H9 (cell line): ENCODE measurements at regions not wholly inside any gene's neighbourhood (a gene's known extent, or its start where the extent isn't known, plus 50 kb on each side); places are given as distances from the start of the nearest gene placed in this dataset.

Experiments
- DNase-seq: peaks from one replicate; pipeline ENCODE4 v3.0.0-alpha.2; 2017
- H2AFZ ChIP-seq: one replicate; pipeline ENCODE4 v1.6.1; 2013; ENCODE audit warnings: mild to moderate bottlenecking, low read length, control low read depth, moderate library complexity
- H2AK5ac ChIP-seq: 2 replicates; pipeline ENCODE4 v1.6.1; 2013; ENCODE audit warnings: low read length, control low read depth, mixed read lengths; ENCODE audit not compliant: insufficient read length
- H2BK120ac ChIP-seq: one replicate; pipeline ENCODE4 v1.6.1; 2013; ENCODE audit warnings: low read depth, mild to moderate bottlenecking, low read length, control low read depth, inconsistent platforms; ENCODE audit not compliant: poor library complexity, severe bottlenecking
- H2BK12ac ChIP-seq: 2 replicates; pipeline ENCODE4 v1.6.1; 2013; ENCODE audit warnings: low read length, control low read depth, mixed read lengths, low read depth; ENCODE audit not compliant: insufficient read length
- H2BK15ac ChIP-seq: 2 replicates; pipeline ENCODE4 v1.6.1; 2013; ENCODE audit warnings: low read depth, low read length, control low read depth
- H2BK20ac ChIP-seq: one replicate; pipeline ENCODE4 v1.6.1; 2013; ENCODE audit warnings: low read depth, mild to moderate bottlenecking, low read length, control low read depth, inconsistent platforms; ENCODE audit not compliant: poor library complexity, severe bottlenecking
- H2BK5ac ChIP-seq: 2 replicates; pipeline ENCODE4 v1.6.1; 2013; ENCODE audit warnings: low read length, control low read depth, mixed read lengths; ENCODE audit not compliant: insufficient read length
- H3K14ac ChIP-seq: 2 replicates; pipeline ENCODE4 v1.6.1; 2013; ENCODE audit warnings: low read length, control low read depth; ENCODE audit not compliant: insufficient read depth
- H3K18ac ChIP-seq: 2 replicates; pipeline ENCODE4 v1.6.1; 2013; ENCODE audit warnings: low read depth, mild to moderate bottlenecking, mixed read lengths, low read length, control low read depth; ENCODE audit not compliant: insufficient read length
- H3K23ac ChIP-seq: 2 replicates; pipeline ENCODE4 v1.6.1; 2013; ENCODE audit warnings: low read length, control low read depth, mixed read lengths, low read depth; ENCODE audit not compliant: insufficient read length
- H3K23me2 ChIP-seq: 2 replicates; pipeline ENCODE4 v1.6.1; 2013; ENCODE audit warnings: low read depth, mild to moderate bottlenecking, mixed read lengths, low read length, control low read depth; ENCODE audit not compliant: insufficient read length, poor library complexity, severe bottlenecking
- H3K27ac ChIP-seq: 2 replicates; pipeline ENCODE4 v1.5.1; 2013; ENCODE audit warnings: low read length, control low read depth, mixed read lengths, low read depth; ENCODE audit not compliant: insufficient read length
- H3K27me3 ChIP-seq: 2 replicates; pipeline ENCODE4 v1.6.1; 2013; ENCODE audit warnings: low read length, control low read depth, inconsistent platforms; ENCODE audit not compliant: insufficient read depth
- H3K4ac ChIP-seq: 2 replicates; pipeline ENCODE4 v1.6.1; 2013; ENCODE audit warnings: low read depth, mild to moderate bottlenecking, control low read depth, inconsistent platforms, low read length, moderate library complexity
- H3K4me1 ChIP-seq: 2 replicates; pipeline ENCODE4 v1.6.1; 2013; ENCODE audit warnings: low read length, control low read depth, inconsistent platforms; ENCODE audit not compliant: insufficient read depth
- H3K4me2 ChIP-seq: 2 replicates; pipeline ENCODE4 v1.6.1; 2013; ENCODE audit warnings: low read length, control low read depth, mixed read lengths; ENCODE audit not compliant: insufficient read length, insufficient read depth
- H3K56ac ChIP-seq: 2 replicates; pipeline ENCODE4 v1.6.1; 2013; ENCODE audit warnings: low read depth, mild to moderate bottlenecking, mixed read lengths, low read length, control low read depth; ENCODE audit not compliant: insufficient read length
- H3K79me1 ChIP-seq: 2 replicates; pipeline ENCODE4 v1.6.1; 2013; ENCODE audit warnings: low read depth, mild to moderate bottlenecking, moderate library complexity, low read length, control low read depth, inconsistent platforms; ENCODE audit not compliant: insufficient read depth, poor library complexity, severe bottlenecking
- H3K79me2 ChIP-seq: 2 replicates; pipeline ENCODE4 v1.6.1; 2013; ENCODE audit warnings: low read length, control low read depth, inconsistent platforms; ENCODE audit not compliant: insufficient read depth
- H3K9ac ChIP-seq: 2 replicates; pipeline ENCODE4 v1.6.1; 2013; ENCODE audit warnings: low read length, control low read depth, mixed read lengths; ENCODE audit not compliant: insufficient read length; ENCODE audit errors: extremely low read depth
- H3K9me3 ChIP-seq: one replicate; pipeline ENCODE4 v1.6.1; 2013; ENCODE audit warnings: low read depth, low read length, inconsistent platforms; ENCODE audit not compliant: control insufficient read depth
- H3T11ph ChIP-seq: one replicate; pipeline ENCODE4 v1.6.1; 2013; ENCODE audit warnings: mild to moderate bottlenecking, low read length, control low read depth, inconsistent platforms
- H4K20me1 ChIP-seq: one replicate; pipeline ENCODE4 v1.6.1; 2013; ENCODE audit not compliant: control insufficient read depth, insufficient read length, insufficient read depth
- H4K5ac ChIP-seq: 2 replicates; pipeline ENCODE4 v1.6.1; 2013; ENCODE audit warnings: low read depth, mild to moderate bottlenecking, mixed read lengths, low read length, control low read depth; ENCODE audit not compliant: insufficient read length
- H4K8ac ChIP-seq: replicated peaks from 2 replicates; pipeline ENCODE4 v1.6.1; 2013; ENCODE audit warnings: low read length, control low read depth, mixed read lengths, low read depth; ENCODE audit not compliant: insufficient read length
- H4K91ac ChIP-seq: 2 replicates; pipeline ENCODE4 v1.6.1; 2013; ENCODE audit warnings: low read depth, mild to moderate bottlenecking, moderate library complexity, mixed read lengths, low read length, control low read depth; ENCODE audit not compliant: insufficient read length
- H3K27ac Mint-ChIP-seq, 3 experiments: 2 replicates in 2 of 3; 3 replicates in 1 of 3; pipeline ENCODE4 v1.8.0; 2020 to 2021; ENCODE audit warnings: mixed read lengths in 3 of 3, mild to moderate bottlenecking in 1 of 3, moderate library complexity in 1 of 3
- H3K27me3 Mint-ChIP-seq: 2 replicates; pipeline ENCODE4 v1.8.0; 2021; ENCODE audit warnings: low read depth, mild to moderate bottlenecking, moderate library complexity, mixed read lengths
- H3K36me3 Mint-ChIP-seq, 3 experiments: 2 replicates in 2 of 3; 3 replicates in 1 of 3; pipeline ENCODE4 v1.8.0; 2020 to 2021; ENCODE audit warnings: low read depth in 3 of 3, mixed read lengths in 3 of 3; ENCODE audit not compliant: insufficient read depth in 1 of 3
- H3K4me1 Mint-ChIP-seq, 2 experiments: 2 replicates each; pipeline ENCODE4 v1.8.0; 2020; ENCODE audit warnings: mixed read lengths in 2 of 2
- H3K4me3 Mint-ChIP-seq, 2 experiments: 2 replicates in 1 of 2; 3 replicates in 1 of 2; pipeline ENCODE4 v1.8.0; 2020 to 2021; ENCODE audit warnings: mild to moderate bottlenecking in 2 of 2, mixed read lengths in 2 of 2, moderate library complexity in 1 of 2
- H3K9me3 Mint-ChIP-seq, 2 experiments: 2 replicates in 1 of 2; 3 replicates in 1 of 2; pipeline ENCODE4 v1.8.0; 2020; ENCODE audit warnings: mild to moderate bottlenecking in 2 of 2, mixed read lengths in 2 of 2, moderate library complexity in 1 of 2
- WGBS: extraction: QIAGEN DNeasy Blood & Tissue Kit; methylation state at CpG from one replicate; pipeline ENCODE4 v1.1.7; 2013; ENCODE audit warnings: missing lambda C conversion rate, low lambda C conversion rate, mixed read lengths; ENCODE audit not compliant: insufficient read length; ENCODE audit errors: extremely low coverage; 5-methylcytosine and 5-hydroxymethylcytosine counted together
- TF ChIP-seq, protein P1 (sequence below): fragments of 200-600 bp; sonication (generic); conservative IDR thresholded peaks from 3 replicates; pipeline ENCODE4 v1.8.0; 2021; ENCODE audit warnings: antibody characterized with exemption, mild to moderate bottlenecking

DNA sequence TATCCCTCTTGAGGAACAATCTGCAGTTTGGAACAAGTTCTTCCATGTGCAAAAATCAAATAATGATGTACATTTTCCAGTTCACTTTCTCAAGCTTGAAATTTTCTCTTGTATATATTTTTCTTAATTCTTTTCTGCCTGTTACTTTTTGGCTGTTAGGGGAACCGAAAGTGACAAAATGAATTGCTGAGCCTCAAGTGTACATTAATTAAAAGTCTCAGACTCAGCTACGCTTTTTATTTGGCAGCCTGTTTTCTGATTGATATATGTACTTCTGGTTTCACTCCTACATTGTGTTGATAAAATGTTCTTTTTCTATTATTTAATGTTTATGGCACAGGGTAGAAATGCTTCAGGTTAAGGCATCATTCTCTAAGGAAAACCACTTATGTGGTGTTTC is 999.5 kb downstream of the PDHA2 start:
- Histone ChIP-seq H4K5ac (no peak overlapping the region), H3K27me3 (no peaks in the 10 kb centered on the region), H3K27ac (no peak overlapping the region), H2BK5ac (no peak overlapping the region), H3K23ac (no peak overlapping the region), H3K9ac (no peak overlapping the region), H2AK5ac (no peak overlapping the region), H3K14ac (no peak overlapping the region), H2BK15ac (no peak overlapping the region), H3T11ph (no peak overlapping the region), H3K4me2 (no peak overlapping the region), H3K4ac (no peak overlapping the region), H4K91ac (no peak overlapping the region), H3K79me2 (no peaks in the 10 kb centered on the region), H3K9me3 (no peaks in the 10 kb centered on the region), H2BK20ac (no peak overlapping the region), H2BK12ac (no peak overlapping the region), H3K56ac (no peak overlapping the region), H2BK120ac (no peak overlapping the region), H2AFZ (no peak overlapping the region), H4K8ac (no peak overlapping the region), H3K18ac (no peak overlapping the region), H3K79me1 (no peaks in the 10 kb centered on the region), H4K20me1 (no peaks in the 10 kb centered on the region), H3K23me2 (no peaks in the 10 kb centered on the region), H3K4me1 (no peaks in the 10 kb centered on the region)
- no peak for DNase-seq
- TF ChIP-seq, protein P1, sequence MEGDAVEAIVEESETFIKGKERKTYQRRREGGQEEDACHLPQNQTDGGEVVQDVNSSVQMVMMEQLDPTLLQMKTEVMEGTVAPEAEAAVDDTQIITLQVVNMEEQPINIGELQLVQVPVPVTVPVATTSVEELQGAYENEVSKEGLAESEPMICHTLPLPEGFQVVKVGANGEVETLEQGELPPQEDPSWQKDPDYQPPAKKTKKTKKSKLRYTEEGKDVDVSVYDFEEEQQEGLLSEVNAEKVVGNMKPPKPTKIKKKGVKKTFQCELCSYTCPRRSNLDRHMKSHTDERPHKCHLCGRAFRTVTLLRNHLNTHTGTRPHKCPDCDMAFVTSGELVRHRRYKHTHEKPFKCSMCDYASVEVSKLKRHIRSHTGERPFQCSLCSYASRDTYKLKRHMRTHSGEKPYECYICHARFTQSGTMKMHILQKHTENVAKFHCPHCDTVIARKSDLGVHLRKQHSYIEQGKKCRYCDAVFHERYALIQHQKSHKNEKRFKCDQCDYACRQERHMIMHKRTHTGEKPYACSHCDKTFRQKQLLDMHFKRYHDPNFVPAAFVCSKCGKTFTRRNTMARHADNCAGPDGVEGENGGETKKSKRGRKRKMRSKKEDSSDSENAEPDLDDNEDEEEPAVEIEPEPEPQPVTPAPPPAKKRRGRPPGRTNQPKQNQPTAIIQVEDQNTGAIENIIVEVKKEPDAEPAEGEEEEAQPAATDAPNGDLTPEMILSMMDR, result no peak
- H3K4me3 Mint-ChIP-seq, result no peak overlapping the region
- WGBS, result no CpG with 5 or more reads among the region's 2 CpGs
- H3K27ac Mint-ChIP-seq, result no peak overlapping the region; a peak in 1 of 7 replicates
- no peaks in the 10 kb centered on the region for H3K4me1 Mint-ChIP-seq
- H3K9me3 Mint-ChIP-seq, result no peaks in the 10 kb centered on the region
- H3K27me3 Mint-ChIP-seq, result no peaks in the 10 kb centered on the region
- H3K36me3 Mint-ChIP-seq, result no peaks in the 10 kb centered on the region; a peak in 1 of 7 replicates
